Umbilical cord (tissue), 1 donor: ENCODE measurements at regions not wholly inside any gene's neighbourhood (a gene's known extent, or its start where the extent isn't known, plus 50 kb on each side); places are given as distances from the start of the nearest gene placed in this dataset.

Experiments
- DNase-seq: peaks from one replicate; pipeline ENCODE4 v3.0.0-alpha.2; 2015; ENCODE audit warnings: low spot score

DNA sequence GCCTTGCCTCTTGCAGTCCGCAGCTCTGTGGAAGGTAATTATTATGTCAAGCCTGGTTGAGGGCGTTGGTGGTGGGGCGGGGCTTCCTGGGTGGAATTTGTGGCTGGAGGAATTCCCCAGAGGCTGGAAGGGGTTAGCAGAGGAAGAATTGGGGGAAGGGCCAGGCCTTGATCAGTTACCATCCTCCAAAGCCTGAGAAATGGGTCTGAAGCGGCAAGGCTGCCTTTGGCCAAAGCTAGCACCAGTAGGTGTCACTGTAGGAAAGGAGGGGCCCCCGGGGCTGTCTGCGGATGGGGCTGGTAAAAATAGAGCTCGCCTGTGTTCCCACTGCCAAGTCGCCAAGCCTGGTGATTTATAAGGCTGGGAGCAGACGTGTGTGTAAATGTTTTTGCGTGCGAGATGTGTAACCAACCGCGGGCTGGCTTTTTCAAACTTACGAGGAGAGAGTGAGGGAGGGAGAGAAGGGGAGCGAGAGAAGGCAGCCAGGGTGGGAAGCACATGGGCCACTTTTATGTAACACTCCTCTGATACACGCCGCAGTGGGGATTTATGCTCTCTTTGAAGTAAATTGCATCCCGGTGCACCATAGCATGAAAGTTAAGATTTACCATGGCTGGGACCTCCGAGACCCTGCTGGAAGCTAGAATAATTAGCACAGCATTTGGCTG, 367.0 kb downstream of the BCOR start:
- DNase-seq = peak; percentile 86

DNA sequence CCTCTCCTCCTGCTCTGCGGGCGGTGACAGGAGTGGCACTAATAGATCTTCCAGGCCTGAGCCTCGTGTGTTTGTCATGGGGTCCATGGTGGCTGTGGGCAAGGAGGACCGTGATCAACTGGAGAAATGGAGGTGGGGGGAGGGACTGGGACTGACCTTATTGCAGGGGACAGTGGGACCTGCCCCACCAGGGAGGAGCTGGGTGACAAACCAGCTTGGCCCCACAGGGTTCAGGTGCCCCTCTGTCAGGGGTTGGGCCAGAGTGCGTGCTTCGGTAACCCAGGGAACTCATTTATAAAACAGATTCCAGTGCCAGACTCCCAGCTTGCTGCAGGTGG, 366.5 kb downstream of the BCOR start:
- DNase-seq = no peak

DNA sequence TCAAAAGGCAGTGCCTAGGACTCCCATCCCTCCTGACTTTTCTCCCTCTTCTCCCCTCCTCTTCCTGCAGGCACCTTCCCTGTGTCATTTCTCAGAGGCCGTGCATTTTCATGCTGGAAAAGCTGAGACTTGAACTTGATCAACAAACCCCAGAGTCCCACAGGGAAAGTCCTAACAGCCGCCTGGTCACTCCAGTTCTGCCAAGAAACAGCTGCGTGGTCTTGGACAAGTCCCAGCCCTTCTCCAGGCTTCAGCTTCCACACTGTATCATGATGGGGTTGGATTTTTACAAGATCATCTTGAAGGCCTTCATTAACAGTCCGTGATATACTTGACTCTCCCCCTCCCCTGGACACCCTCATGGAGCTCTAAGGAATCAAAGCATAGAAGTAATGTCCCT, 366.0 kb downstream of the BCOR start:
- no peak for DNase-seq

DNA sequence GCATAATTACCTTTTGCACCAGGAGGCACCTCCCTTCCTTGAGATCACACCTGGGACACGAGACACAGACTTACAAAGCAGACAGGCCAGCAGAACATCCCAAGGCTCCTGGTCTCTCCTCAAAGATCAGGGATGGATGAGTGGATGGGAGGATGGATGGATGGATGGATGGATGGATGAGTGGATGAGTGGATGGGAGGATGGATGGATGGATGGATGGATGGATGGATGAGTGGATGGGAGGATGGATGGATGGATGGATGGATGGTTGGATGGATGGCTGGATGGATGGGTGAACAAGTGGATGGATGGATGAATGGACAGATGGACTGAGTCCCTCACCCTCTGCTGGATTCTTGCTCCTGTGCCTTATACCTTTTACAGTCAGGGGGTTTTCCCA, 364.0 kb downstream of the BCOR start:
- DNase-seq = no peak

DNA sequence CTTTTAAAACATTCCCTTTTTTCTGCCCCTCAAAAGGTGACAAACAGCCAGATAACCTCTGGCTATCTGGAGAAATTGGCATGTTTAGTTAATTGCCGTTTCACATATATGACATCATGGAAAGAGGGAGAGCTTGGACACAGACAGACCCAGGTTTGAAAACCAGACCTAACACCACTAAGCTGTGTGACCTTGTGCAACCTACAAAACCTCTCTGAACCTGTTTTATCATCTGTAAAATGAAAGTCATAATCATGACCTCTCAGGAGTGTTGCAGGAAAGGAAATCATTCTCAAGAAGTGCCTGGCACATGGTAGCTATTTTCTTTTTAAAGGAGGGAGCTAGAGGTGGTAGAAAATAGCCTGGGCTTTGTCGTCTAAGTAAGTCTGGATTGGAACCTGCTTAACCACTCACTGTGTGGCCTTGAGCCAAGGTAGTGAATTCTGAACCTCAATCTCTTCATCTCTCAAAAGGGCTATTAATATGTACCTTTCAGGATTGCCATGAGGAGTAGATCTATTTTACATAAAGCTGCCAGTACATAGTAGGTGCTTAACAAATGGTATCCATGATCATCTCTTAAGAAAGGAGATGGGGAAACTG, 363.5 kb downstream of the BCOR start:
- no peak for DNase-seq

DNA sequence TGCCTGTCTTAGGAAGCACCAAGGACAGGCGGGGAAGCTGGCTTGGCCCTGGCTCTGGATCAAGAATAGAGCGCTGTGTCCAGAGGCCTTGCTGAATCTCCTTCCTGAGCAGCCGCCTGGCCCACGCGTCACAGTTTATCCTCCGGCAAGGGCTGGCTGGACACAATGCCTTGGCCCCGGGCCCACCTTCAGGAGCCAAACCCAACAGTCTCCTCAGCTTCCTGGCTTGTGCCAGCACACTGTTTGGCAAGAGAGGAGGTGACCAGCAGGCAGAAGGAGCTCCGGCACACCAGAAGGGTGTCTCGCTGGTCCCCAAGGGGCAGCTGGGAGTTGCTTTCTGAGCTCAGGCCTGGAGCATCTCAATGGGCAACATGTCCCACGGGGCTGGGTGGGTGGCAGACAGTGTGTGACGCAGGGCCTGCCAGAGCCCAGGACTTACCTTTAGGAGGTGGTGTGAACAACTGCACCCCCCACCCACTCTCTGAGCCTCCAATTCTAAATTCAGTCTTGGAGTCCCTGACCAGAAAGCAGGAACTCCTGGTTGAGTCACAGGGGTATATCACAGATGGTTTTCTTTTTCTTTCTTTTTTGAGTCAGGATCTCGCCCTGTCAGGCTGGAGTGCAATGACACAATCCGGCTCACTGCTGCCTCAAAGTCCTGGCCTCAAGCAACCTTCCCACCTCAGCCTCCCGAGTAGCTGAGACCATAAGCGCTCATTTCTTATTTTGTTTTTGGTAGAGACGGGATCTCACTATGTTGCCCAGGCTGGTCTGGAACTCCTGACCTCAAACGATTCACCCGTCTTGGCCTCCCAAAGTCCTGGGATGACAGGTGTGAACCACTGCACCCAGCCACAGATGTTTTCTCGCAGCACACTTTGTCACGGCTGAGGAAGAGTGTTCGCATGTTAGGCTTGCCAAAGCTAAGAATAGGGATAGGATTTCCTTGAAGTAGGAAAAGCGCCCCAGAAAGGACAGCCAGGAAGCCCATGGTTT, 361.2 kb downstream of the BCOR start:
- peak; percentile 52 for DNase-seq

DNA sequence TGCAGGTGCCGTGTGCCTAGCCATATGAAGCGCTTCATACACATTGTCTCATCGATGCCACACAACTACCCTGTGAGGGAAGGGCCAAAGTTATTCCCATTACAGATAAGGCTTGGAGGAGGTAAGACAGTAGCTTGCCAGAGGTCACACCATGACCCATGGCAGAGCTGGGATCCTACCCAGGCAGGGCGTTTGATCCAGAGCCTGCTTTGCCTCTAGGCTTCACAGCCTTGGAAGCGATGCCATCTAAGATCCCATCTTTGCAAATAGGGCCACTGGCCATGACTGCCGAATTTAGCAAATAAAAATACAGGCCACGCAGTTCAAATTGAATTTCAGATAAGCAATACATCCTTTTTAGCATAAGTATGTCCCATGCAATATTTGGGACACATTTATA, 358.2 kb downstream of the BCOR start:
- no peak for DNase-seq

DNA sequence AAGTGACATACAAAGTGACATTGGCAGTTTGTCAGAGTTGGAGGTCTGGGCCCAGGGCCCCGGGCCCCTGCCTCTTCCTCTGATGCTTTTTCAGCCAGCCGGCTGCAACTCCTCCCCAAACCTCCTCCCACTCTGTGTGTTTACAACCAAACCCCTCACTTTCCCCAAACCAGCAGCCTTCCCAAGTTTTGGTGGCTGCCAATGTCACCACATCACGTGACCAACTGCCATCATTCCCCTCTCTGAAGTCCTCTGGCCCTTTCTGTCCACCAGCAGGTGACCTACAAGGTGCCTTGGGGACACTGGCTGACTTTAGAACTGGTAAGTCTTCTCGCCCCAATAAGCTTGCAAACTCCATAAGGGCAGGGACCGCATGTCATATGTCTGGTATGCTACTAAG, 357.7 kb downstream of the BCOR start:
- DNase-seq = no peak

DNA sequence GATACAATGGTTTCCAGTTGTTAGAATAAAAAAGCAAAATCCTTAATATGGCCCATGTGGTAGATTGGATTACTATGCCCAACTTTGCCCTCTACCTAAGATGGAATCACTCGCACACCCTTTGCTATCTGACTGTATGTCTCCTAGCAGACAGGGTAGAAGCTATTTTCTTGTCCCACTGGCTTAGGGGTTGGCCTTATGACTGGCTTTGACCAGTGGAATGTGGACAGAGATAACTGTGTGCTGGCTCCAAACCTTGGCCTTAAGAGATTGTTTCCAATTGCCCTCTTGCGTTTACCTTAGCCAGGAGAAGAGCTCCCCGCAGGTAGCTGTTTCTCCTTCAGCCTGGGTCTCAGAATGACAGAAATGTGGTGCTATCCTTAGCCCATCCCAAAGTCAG, 355.9 kb downstream of the BCOR start:
- no peak for DNase-seq

DNA sequence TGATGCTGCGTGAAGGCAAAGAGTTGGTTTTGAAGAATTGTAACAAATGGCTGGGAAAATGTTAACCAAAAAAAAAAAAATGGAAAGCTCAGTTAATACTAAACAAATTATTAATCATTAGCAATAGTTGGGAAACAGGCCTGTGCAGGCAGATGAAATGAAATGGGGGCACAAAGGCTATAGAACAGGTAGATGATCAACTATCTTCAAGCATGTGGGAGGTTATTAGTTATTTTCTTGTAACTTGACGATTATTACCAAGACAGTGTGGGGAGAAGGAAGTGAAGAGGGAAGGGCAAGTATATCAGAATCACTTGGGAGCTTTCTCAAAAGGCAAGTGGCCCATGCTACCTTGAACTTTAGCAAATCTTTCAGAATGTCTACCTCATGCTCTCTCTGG, 351.9 kb downstream of the BCOR start:
- no peak for DNase-seq

DNA sequence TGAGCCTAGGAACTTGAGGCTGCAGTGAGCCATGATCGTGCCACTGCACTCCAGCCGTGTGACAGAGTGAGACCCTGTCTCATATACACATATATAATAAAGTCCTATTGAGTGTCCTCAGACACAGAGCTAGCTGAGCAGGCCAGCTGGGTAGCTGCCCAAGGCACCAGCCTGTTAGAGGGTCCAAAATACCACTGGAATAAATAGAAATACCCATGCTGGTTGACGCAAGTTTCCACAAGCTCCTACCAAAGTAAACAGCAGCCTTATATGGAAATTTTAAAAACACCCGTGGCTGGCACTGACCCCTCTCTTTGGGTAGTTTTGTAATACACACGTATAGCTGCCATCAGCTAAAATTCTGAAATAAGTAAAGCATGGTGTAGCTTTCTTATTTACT, 348.6 kb downstream of the BCOR start:
- DNase-seq = no peak

DNA sequence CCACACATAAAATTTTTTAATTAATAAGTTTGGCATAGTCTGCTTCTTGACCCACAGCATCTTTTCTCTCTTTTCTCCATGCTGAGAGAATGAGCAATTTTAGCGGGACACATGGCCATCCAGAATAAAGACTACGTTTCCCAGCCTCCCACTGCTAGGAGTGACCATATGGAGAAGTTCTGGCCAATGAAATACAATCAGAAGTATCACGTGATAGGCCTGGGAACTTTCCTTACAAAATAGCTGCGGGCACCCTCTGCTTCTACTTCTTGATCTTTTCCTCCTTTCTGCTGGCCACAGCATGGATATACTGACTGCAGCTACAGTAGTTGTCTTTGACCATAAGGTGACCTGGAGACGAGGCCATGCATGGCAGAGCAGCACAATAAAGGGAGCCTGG, 348.0 kb downstream of the BCOR start:
- no peak for DNase-seq

DNA sequence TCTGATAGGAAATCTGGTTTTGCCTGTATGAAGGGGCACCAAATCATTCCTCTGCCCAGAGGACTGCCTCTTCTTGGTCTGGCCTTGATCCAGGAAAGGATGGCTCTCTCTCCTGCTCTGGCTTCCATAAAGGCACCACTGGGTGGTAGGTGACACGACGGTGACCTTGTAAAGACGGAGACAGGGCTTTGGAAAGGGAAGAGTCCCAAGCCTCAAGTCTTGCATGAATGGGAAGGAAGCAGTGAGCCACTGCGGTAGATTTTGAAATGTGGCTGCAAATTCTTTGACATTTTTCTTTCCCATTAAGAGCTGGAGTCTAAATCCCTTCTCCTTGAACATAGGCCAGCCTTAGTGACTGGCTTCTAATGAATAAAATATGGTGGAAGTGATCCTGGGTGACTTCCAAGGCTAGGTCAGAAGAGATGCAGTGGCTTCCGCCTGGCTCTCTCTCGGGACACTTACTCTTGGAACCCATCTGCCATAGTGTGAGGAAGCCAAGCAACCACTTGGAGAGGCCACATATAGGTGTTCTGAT, 347.4 kb downstream of the BCOR start:
- DNase-seq = no peak

DNA sequence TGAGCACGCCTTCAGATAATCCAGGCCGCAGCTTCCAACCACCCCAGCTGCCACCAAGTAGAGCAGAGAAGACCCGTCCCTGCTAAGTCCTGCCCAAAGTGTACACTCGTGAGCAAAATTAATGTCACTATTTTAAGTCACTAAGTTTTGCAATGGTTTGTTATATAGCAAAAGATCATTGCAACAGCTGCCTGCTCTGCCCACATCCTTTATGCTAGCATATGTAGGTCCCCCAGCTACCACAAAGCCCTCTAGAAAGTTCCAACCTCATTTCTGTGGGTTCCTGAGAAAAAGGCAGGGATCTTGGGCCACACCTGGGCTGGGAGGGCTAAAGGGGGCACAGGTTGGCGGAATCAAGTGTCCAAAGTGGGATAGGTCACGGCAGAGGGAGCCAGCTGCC, 346.9 kb downstream of the BCOR start:
- DNase-seq = no peak

DNA sequence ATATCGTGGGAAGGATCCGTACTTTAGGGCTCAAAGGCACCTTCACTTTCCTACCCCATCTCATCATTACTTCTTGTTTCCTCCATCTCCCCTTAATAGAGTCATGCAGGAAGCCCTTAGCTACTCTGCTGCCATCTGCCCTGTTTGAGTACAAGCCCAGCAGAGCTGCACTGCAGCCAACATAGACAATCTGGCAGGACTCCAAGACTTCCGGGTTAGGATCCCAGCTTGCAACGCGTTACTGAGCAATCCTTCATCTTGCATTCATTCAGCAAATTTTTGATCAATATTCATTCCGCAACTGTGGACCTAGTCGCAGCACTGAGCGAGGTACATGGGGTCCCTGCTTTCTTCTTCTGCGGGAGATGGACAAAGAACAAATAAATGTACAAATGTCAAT, 344.9 kb downstream of the BCOR start:
- no peak for DNase-seq

DNA sequence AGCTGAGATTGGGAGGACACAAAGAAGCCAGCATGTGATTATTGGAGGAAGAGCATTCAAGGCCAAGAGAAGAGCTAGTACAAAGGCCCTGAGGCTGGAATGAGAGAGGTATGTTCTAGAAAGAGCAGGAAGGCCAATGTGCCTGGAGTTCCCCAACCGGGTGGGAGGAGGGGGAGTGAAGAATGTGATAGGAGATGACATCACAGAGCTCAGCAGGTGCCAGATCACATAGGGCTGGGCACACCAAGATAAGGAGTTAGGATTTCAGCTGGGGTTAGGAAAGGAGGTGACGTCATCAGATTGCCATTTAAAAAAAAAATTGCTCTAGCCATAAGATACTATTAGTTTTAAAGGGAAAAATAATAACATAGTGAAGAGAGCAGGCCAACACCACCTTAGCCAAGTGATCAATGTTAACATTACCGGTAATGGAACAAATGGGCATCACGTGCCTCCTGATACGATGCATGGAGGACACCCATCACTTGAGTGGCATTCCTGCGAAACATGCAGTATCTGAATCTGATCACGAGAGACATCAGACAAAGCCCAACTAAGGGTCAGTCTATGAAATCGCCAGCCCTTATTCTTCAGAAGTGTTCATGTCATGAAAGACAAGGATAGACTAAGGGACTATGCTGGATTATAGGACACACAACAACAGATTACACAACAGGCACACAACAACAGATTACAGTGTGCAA, 344.3 kb downstream of the BCOR start:
- peak; percentile 43 for DNase-seq

DNA sequence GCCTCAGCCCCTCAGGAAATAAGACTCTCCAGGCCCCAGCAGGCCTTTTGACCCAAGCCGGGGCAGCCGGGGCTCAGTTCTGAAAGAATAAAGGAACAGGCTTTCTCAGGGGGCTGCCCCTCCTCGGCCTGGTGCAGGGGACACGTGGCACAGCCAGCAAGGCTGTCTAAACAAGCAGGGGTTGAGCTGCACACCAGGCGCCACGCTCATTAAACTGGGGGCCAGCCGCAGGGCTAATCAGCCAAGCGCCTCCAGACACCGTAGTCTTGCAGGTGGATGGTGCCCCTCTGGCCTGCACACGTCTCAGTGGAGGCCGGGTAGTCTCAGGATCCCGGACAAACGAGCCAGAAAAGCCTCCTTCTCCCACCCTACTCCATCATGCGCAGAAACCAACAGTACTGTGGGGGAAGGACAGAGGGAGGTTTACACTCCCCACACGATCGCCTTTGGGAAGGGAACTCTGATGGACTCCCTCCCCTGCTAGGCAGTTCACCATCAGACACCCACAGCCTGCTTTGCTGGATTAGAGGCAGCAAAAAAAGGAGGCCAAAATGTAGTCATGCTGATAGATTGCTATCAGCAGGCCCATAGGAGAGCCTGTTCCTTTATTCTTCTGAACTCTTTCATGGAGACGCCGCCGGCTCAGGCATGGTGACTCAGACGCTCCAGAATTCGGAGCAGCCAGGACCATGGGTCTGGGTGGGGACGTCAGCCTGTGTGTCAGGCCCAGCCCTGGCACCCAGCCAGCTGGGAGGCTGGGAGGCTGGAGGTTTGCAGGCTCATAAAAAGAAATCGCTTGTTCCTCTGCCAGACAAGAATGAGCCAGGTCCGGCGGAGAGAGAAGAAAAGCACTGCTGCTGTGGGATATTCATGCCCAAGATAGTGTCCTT, 342.4 kb downstream of the BCOR start:
- peak; percentile 96 for DNase-seq

DNA sequence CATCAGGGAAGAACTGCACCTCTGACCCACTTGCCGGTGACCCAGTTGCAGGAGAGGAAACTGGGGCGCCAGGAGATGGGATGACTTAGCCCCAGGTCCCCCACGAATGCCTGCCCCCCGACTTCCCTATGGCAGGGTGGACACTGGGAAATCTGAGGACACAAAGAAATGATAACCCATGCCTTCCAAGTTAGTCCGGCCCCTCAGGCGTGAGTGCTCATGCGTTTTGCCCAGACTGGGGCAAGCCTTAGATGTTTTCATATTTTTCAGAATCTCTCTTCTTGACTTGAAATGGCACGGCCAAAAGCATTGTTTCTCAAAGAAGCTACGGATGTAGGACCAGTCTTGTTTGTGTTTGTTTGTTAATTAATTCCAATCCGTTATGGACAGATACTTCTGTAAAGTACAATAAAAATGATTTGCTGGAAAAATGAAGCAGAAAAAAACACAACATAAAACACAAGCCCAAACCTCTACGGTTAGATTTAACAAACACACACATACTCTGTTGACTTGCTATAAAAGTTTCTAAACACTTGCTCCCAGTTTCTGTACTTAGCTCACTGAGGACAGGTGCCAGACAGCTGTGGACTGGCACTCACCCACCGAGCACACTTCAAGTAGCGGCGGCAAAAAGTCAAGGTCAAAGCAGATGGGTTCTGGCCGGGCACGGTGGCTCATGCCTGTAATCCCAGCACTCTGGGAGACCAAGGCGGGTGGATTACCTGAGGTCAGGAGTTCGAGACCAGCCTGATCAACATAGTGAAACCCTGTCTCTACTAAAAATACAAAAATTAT, 341.5 kb downstream of the BCOR start:
- no peak for DNase-seq

DNA sequence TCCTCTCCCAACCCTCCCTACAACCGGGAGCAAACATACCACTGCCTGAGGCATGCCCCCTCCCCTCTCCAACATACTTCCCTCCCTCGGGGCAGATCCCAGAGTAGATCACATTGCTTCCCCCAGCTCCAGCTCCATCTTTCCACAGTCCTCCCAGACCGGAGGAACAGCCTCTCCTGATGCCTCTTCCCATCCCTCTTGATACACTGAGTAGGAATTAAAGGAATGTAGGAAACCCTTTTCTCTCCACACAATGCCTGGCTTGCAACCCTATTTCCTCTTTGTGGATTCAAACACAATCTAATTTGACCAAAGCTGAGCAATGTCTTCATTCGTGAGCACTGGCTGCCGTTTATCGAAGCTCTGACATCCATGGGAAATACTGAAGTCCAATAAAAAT, 339.8 kb downstream of the BCOR start:
- DNase-seq = peak; percentile 23
